Body of pancreas (tissue), 4 donors: ENCODE measurements at regions not wholly inside any gene's neighbourhood (a gene's known extent, or its start where the extent isn't known, plus 50 kb on each side); places are given as distances from the start of the nearest gene placed in this dataset.

Source experiments
- CTCF ChIP-seq, 7 experiments: fragments of 450-650 bp in 4 of 7; fragments of 200-600 bp in 3 of 7; sonication (generic) in 3 of 7; IDR thresholded peaks; one replicate each; pipeline ENCODE4 v1.5.1; 2016 to 2019; ENCODE audit warnings: antibody characterized with exemption in 7 of 7
- POLR2A ChIP-seq, 3 donors: fragments of 450-650 bp; IDR thresholded peaks; one replicate each; pipeline ENCODE4 v1.6.1; 2016; ENCODE audit warnings: antibody characterized with exemption in 3 of 3, mild to moderate bottlenecking in 2 of 3

GRCh38 chr4:1538941-1539772 is 132.9 kb upstream of the NKX1-1 start:
- TF ChIP-seq CTCF (IDR thresholded peaks at IDR 0.05) (no peak), POLR2A (IDR thresholded peaks at IDR 0.05) (no peak)
